AG08395 (cell line): ENCODE measurements at regions not wholly inside any gene's neighbourhood (a gene's known extent, or its start where the extent isn't known, plus 50 kb on each side); places are given as distances from the start of the nearest gene placed in this dataset.
A peak's percentile ranks its signal among the peaks of the same experiment; 100 is the strongest.

Experiments used
- DNase-seq: peaks from one replicate; pipeline ENCODE4 v3.0.0; 2012; ENCODE audit warnings: mixed read lengths, low spot score

- DNase-seq, result no peak
These were observed 59.1 kb downstream of the BOD1 start for GRCh38 chr5:173557123-173557903.

GRCh38 chr5:173556142-173557028, 60.1 kb downstream of the BOD1 start:
- no peak for DNase-seq

GRCh38 chr5:173554989-173555705, 61.3 kb downstream of the BOD1 start:
- DNase-seq, result no peak

- no peak for DNase-seq
These were observed 62.2 kb downstream of the BOD1 start for GRCh38 chr5:173554038-173554955.

GRCh38 chr5:173550641-173551040, 65.8 kb downstream of the BOD1 start:
- no peak for DNase-seq

- DNase-seq, result no peak
These were observed 66.8 kb downstream of the BOD1 start for GRCh38 chr5:173549644-173550043.

- peak; percentile 34 for DNase-seq
These were observed 68.9 kb downstream of the BOD1 start for GRCh38 chr5:173547579-173547978.

- DNase-seq, result no peak
These were observed 73.5 kb downstream of the BOD1 start for GRCh38 chr5:173542964-173543363.

GRCh38 chr5:173542159-173542558, 74.3 kb downstream of the BOD1 start:
- DNase-seq, result no peak

GRCh38 chr5:173538654-173539053, 77.8 kb downstream of the BOD1 start:
- no peak for DNase-seq

GRCh38 chr5:173538018-173538417, 78.4 kb downstream of the BOD1 start:
- DNase-seq, result no peak

GRCh38 chr5:173537228-173537627, 79.2 kb downstream of the BOD1 start:
- no peak for DNase-seq

GRCh38 chr5:173535976-173536639, 80.3 kb downstream of the BOD1 start:
- DNase-seq, result no peak

GRCh38 chr5:173535166-173535975, 81.1 kb downstream of the BOD1 start:
- no peak for DNase-seq

- DNase-seq, result no peak
These were observed 81.8 kb downstream of the BOD1 start for GRCh38 chr5:173534664-173535063.

GRCh38 chr5:173534031-173534430, 82.4 kb downstream of the BOD1 start:
- no peak for DNase-seq

- DNase-seq, result no peak
These were observed 83.7 kb downstream of the BOD1 start for GRCh38 chr5:173532689-173533250.

- no peak for DNase-seq
These were observed 84.6 kb downstream of the BOD1 start for GRCh38 chr5:173531863-173532262.

- DNase-seq, result no peak
These were observed 85.9 kb downstream of the BOD1 start for GRCh38 chr5:173530547-173530946.

GRCh38 chr5:173529861-173530260, 86.6 kb downstream of the BOD1 start:
- no peak for DNase-seq
